WERI-Rb-1 (cell line): ENCODE measurements at regions not wholly inside any gene's neighbourhood (a gene's known extent, or its start where the extent isn't known, plus 50 kb on each side); places are given as distances from the start of the nearest gene placed in this dataset.

ENCODE experiments used
- DNase-seq: peaks from one replicate; pipeline ENCODE4 v3.0.0-alpha.2; 2020
- H3K27ac ChIP-seq: fragments of 250-450 bp; sonication (Bioruptor Pico); 2 replicates; pipeline ENCODE4 v1.5.1; 2020; ENCODE audit warnings: mild to moderate bottlenecking, moderate library complexity
- H3K27me3 ChIP-seq: fragments of 250-450 bp; sonication (Bioruptor Pico); 2 replicates; pipeline ENCODE4 v1.5.1; 2021; ENCODE audit warnings: mild to moderate bottlenecking, low read depth, moderate library complexity; ENCODE audit not compliant: insufficient read depth, severe bottlenecking
- H3K36me3 ChIP-seq: fragments of 250-450 bp; sonication (Bioruptor Pico); 2 replicates; pipeline ENCODE4 v1.5.1; 2020; ENCODE audit warnings: mild to moderate bottlenecking, moderate library complexity
- H3K4me3 ChIP-seq: 2 replicates; pipeline ENCODE4 v1.5.1; 2011; ENCODE audit warnings: low read depth, mild to moderate bottlenecking, control low read depth, low read length
- H3K9me3 ChIP-seq: fragments of 250-450 bp; sonication (Bioruptor Pico); 2 replicates; pipeline ENCODE4 v1.5.1; 2021; ENCODE audit warnings: mild to moderate bottlenecking, moderate library complexity; ENCODE audit not compliant: severe bottlenecking
- CTCF ChIP-seq: IDR thresholded peaks from 2 replicates; pipeline ENCODE4 v1.5.1; 2011; ENCODE audit warnings: low read depth, mild to moderate bottlenecking, control low read depth, inconsistent platforms, low read length

GRCh38 chr6:167551628-167552257 lies 226.9 kb downstream of the TTLL2 start:
- Histone ChIP-seq H3K9me3 (no peaks in the 10 kb centered on the region), H3K36me3 (no peaks in the 10 kb centered on the region), H3K27ac (no peak overlapping the region), H3K4me3 (no peak overlapping the region), H3K27me3 (no peaks in the 10 kb centered on the region)
- DNase-seq: no peak
- no peak for TF ChIP-seq CTCF

DNA sequence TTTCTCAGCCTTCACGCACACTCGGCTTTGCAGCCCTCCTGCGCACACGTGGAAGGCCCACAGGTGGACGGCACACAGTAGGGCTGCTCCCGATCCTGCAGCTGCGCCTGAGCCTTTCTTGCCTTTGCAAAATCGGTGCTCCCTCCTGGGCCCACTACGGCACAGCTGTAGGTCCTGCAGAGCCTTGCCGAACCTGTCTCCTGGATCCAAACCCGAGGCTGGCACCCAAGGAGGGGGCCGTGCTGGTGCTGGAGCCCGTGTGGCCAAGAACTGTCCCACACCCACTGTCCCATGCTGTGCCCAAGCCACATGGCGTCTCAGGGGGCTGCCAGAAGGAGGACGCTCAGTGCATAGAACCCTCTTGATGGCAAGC lies 227.4 kb downstream of the TTLL2 start:
- DNase-seq: no peak
- Histone ChIP-seq H3K4me3 (no peak overlapping the region), H3K36me3 (no peaks in the 10 kb centered on the region), H3K9me3 (no peaks in the 10 kb centered on the region), H3K27me3 (no peaks in the 10 kb centered on the region), H3K27ac (no peak overlapping the region)
- no peak for TF ChIP-seq CTCF

- Histone ChIP-seq H3K27ac (no peak overlapping the region), H3K9me3 (no peaks in the 10 kb centered on the region), H3K27me3 (no peaks in the 10 kb centered on the region), H3K36me3 (no peaks in the 10 kb centered on the region), H3K4me3 (no peak overlapping the region)
- DNase-seq: no peak
- no peak for TF ChIP-seq CTCF
Measured at GRCh38 chr6:167552961-167553735, 228.3 kb downstream of the TTLL2 start.

- H3K27ac ChIP-seq: no peak overlapping the region
- TF ChIP-seq CTCF: no peak
- no peak for DNase-seq
- H3K27me3 ChIP-seq: no peaks in the 10 kb centered on the region
- H3K4me3 ChIP-seq: no peak overlapping the region
- no peaks in the 10 kb centered on the region for H3K36me3 ChIP-seq
- no peaks in the 10 kb centered on the region for H3K9me3 ChIP-seq
Measured at GRCh38 chr6:167553736-167554119, 228.8 kb downstream of the TTLL2 start.

DNA sequence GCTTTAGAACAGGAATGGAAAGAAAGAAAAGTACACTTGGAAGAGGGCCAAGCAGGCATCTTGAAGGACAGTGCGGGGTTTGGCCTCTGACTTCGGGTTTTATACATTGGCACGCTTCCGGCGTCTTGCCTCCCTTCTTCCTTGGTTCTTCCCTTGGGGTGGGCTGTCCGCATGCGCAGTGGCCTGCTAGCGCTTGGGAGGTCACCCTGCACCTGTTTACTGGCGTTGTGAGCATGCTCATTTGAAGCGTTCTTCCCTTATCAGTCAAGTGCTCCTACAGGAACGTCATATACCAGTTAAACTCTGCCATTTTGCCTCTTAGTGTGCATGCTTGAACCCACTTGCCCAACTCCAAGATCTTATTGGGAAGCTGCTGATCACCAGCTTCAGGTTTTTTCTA lies 230.0 kb downstream of the TTLL2 start:
- no peaks in the 10 kb centered on the region for H3K36me3 ChIP-seq
- no peak for TF ChIP-seq CTCF
- no peaks in the 10 kb centered on the region for H3K27me3 ChIP-seq
- no peak overlapping the region for H3K4me3 ChIP-seq
- H3K27ac ChIP-seq: no peak overlapping the region
- no peaks in the 10 kb centered on the region for H3K9me3 ChIP-seq
- no peak for DNase-seq
